Parathyroid adenoma (tissue), 2 donors: ENCODE measurements at regions not wholly inside any gene's neighbourhood (a gene's known extent, or its start where the extent isn't known, plus 50 kb on each side); places are given as distances from the start of the nearest gene placed in this dataset.

Experiments
- H2AFZ ChIP-seq: fragments of 300-600 bp; sonication (generic); one replicate; pipeline ENCODE4 v1.7.0; 2017; ENCODE audit warnings: antibody characterized with exemption, mild to moderate bottlenecking
- H3K27ac ChIP-seq: fragments of 300-600 bp; sonication (generic); one replicate; pipeline ENCODE4 v1.7.0; 2017
- H3K27me3 ChIP-seq: fragments of 300-600 bp; sonication (generic); one replicate; pipeline ENCODE4 v1.7.0; 2017; ENCODE audit warnings: low read length; ENCODE audit not compliant: control insufficient read depth, insufficient read depth
- H3K36me3 ChIP-seq: fragments of 300-600 bp; sonication (generic); one replicate; pipeline ENCODE4 v1.7.0; 2017; ENCODE audit warnings: low read length; ENCODE audit not compliant: control insufficient read depth, insufficient read depth
- H3K4me1 ChIP-seq: fragments of 300-600 bp; sonication (generic); one replicate; pipeline ENCODE4 v1.7.0; 2017; ENCODE audit warnings: control low read depth
- H3K4me2 ChIP-seq: fragments of 300-600 bp; sonication (generic); one replicate; pipeline ENCODE4 v1.7.0; 2017; ENCODE audit warnings: low read length
- H3K4me3 ChIP-seq: fragments of 300-600 bp; sonication (generic); one replicate; pipeline ENCODE4 v1.7.0; 2017; ENCODE audit warnings: low read depth, low read length
- H3K79me2 ChIP-seq: fragments of 300-600 bp; sonication (generic); one replicate; pipeline ENCODE4 v1.7.0; 2017; ENCODE audit warnings: control low read depth
- H3K9ac ChIP-seq: fragments of 300-600 bp; sonication (generic); one replicate; pipeline ENCODE4 v1.7.0; 2017; ENCODE audit warnings: mild to moderate bottlenecking
- H3K9me3 ChIP-seq: fragments of 300-600 bp; sonication (generic); one replicate; pipeline ENCODE4 v1.7.0; 2017; ENCODE audit warnings: low read length; ENCODE audit not compliant: control insufficient read depth
- CTCF ChIP-seq: fragments of 300-600 bp; sonication (generic); IDR thresholded peaks from one replicate; pipeline ENCODE4 v1.7.0; 2017; ENCODE audit warnings: antibody characterized with exemption, mild to moderate bottlenecking
- donor health status: primary hyperparathyroidism.

- TF ChIP-seq CTCF: no peak
- no peaks in the 10 kb centered on the region for H3K27me3 ChIP-seq
- no peak overlapping the region for H3K4me3 ChIP-seq
- no peaks in the 10 kb centered on the region for H3K36me3 ChIP-seq
- no peaks in the 10 kb centered on the region for H3K9me3 ChIP-seq
- no peaks in the 10 kb centered on the region for H3K4me1 ChIP-seq
- no peaks in the 10 kb centered on the region for H3K79me2 ChIP-seq
- no peak overlapping the region for H3K27ac ChIP-seq
- no peak overlapping the region for H3K9ac ChIP-seq
- H2AFZ ChIP-seq: no peak overlapping the region
- no peak overlapping the region for H3K4me2 ChIP-seq
Observed at GRCh38 chr12:77571127-77571526, 259.6 kb upstream of the NAV3 start.

- Histone ChIP-seq H3K9me3 (no peaks in the 10 kb centered on the region), H2AFZ (no peak overlapping the region), H3K9ac (no peak overlapping the region), H3K79me2 (no peaks in the 10 kb centered on the region), H3K27ac (no peak overlapping the region), H3K4me2 (no peak overlapping the region), H3K4me1 (no peaks in the 10 kb centered on the region), H3K36me3 (no peaks in the 10 kb centered on the region), H3K27me3 (no peaks in the 10 kb centered on the region), H3K4me3 (no peak overlapping the region)
- TF ChIP-seq CTCF: no peak
Observed at GRCh38 chr12:77569876-77570275, 260.8 kb upstream of the NAV3 start.

- no peak overlapping the region for H3K27ac ChIP-seq
- no peak overlapping the region for H3K4me2 ChIP-seq
- no peak overlapping the region for H3K9ac ChIP-seq
- H3K4me3 ChIP-seq: no peak overlapping the region
- H3K36me3 ChIP-seq: no peaks in the 10 kb centered on the region
- H2AFZ ChIP-seq: no peak overlapping the region
- H3K79me2 ChIP-seq: no peaks in the 10 kb centered on the region
- no peak for TF ChIP-seq CTCF
- H3K9me3 ChIP-seq: no peaks in the 10 kb centered on the region
- H3K4me1 ChIP-seq: no peaks in the 10 kb centered on the region
- no peaks in the 10 kb centered on the region for H3K27me3 ChIP-seq
Observed at GRCh38 chr12:77560714-77561113, 270.0 kb upstream of the NAV3 start.

- TF ChIP-seq CTCF: no peak
- Histone ChIP-seq H3K4me1 (no peaks in the 10 kb centered on the region), H3K79me2 (no peaks in the 10 kb centered on the region), H3K9ac (no peak overlapping the region), H3K27me3 (no peaks in the 10 kb centered on the region), H3K27ac (no peak overlapping the region), H3K36me3 (no peaks in the 10 kb centered on the region), H3K9me3 (no peaks in the 10 kb centered on the region), H3K4me2 (no peak overlapping the region), H3K4me3 (no peak overlapping the region), H2AFZ (no peak overlapping the region)
Observed at GRCh38 chr12:77559400-77560074, 271.2 kb upstream of the NAV3 start.

- H3K36me3 ChIP-seq: no peaks in the 10 kb centered on the region
- no peaks in the 10 kb centered on the region for H3K4me1 ChIP-seq
- no peaks in the 10 kb centered on the region for H3K79me2 ChIP-seq
- H3K27me3 ChIP-seq: no peaks in the 10 kb centered on the region
- TF ChIP-seq CTCF: no peak
- H3K27ac ChIP-seq: no peak overlapping the region
- H3K9ac ChIP-seq: no peak overlapping the region
- H3K4me2 ChIP-seq: no peak overlapping the region
- no peak overlapping the region for H2AFZ ChIP-seq
- H3K9me3 ChIP-seq: no peaks in the 10 kb centered on the region
- no peak overlapping the region for H3K4me3 ChIP-seq
Observed at GRCh38 chr12:77555074-77555473, 275.6 kb upstream of the NAV3 start.
